Caki2 (cell line): ENCODE measurements at regions not wholly inside any gene's neighbourhood (a gene's known extent, or its start where the extent isn't known, plus 50 kb on each side); places are given as distances from the start of the nearest gene placed in this dataset.
A peak's percentile ranks its signal among the peaks of the same experiment; 100 is the strongest.

Experiments
- DNase-seq: peaks from one replicate; pipeline ENCODE4 v3.0.0-alpha.2; 2015; ENCODE audit warnings: low read depth
- in situ Hi-C: cut with HindIII; loops from 2 replicates; pipeline ENCODE4 v1.10.0; 2016; ENCODE audit warnings: low sequenced_read_pairs, low pct_unique_long_range_greater_than_20kb, mixed read lengths

DNA sequence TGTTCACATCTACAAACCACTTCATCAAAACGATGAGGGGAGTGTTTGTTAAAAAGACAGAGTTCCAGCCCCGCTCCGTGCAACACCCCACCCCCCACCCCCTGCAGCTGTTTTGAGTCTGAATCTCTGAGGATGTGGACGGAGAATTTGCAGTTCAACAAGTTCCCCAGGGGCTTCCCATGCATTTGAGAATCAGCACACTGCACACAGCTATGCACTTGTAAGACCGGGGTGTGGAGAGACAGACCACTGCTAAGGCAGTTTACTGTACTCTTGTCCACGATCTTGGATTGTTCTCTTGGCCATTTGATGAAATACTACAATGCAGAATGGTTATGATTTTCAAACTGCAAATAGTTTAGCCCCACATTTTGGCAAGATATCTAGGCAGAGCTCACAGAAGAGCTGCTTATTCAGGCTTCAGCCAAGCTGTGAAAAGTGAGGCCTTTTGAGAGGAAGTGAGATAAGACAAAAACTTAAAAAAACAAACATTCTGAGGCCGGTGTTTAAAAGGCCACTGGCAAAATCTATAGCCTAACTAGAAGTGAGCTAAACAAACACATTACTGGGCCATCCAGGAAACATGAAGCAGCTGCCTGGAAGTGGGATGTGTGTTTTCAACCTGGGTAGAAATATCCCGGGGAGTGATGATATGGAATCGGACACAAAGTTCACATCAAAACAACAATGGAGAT, 308.2 kb upstream of the ADAMTS9 start:
- in situ Hi-C loops = no loop called here

GRCh38 chr3:64993781-64994180, 306.0 kb upstream of the ADAMTS9 start:
- in situ Hi-C loops = no loop called here
- no peak for DNase-seq

More for the DNA sequence above, 308.2 kb upstream of the ADAMTS9 start:
- no peak for DNase-seq

DNA sequence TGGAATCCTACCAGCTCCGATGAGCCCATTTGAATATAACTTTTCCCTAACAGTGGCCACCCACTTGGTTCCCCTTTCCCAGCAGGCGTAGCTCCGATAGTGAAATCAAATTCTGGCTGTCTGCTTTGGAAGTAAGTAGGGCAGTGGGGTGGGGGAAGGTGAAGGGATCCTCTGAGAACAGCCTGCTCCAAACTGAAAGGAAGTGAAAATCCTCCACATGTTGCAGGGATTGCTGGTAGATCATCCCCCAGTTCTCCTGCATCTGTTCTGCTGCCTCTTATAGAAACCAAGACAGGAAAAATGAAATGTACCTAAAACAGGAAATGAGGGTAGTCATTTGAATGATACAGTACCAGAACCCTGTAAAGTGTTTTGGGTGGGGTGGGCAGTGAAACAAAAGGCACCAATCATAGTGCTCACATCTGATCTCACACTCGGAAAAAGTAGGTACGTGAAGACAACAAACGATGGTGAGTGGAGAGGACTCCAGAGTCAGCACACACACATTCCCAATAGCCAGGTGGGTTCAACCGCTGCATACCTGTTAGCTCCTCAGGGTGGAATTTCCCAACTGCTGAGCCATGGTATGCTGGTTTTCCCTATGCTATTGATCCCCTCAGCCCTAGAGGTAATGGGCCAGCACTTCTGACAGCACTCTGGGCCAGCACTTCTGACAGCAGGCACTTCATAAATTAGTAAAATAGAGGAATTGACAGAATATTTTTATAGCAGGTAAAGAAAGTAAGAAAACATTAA, 304.9 kb upstream of the ADAMTS9 start:
- in situ Hi-C loops = no loop called here
- DNase-seq = no peak

DNA sequence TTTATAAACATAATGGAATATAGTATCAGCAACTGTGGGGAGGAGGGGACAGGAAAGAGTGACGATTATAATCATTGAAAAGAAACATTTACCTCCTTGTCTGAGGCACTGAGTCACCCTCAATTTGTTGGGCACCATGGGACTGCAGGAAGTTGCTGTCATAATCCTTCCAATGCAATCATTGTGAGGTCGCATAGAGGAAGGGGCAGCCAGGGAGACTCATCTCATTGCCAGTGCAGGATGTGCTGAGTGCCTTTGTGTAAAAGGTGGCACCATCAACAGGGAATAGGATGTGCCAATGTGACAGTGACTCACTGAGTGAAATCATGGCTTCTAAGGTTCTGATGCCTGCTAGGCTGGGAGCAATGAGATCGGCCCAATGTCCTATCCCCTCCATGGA, 300.4 kb upstream of the ADAMTS9 start:
- peak; percentile 10 for DNase-seq
- in situ Hi-C loops = no loop called here

DNA sequence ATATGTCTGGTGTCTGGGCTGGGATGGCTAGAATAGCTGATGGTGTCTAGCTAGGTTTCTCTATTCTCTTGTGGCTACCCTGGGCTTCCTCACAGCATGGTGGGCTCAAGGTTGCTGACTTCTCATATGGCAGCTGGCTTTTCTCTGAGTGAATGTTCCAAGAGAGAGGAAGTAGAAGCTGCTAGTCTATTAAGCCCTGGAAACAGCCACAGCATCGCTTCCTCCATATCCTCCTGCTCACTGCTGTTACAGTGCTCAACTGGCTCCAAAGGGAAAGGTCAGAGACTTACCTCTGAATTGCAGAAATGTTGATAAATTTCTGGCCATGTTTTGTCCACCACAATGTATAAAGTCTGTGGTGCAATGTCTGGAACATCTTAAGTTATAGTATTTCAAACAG, 299.9 kb upstream of the ADAMTS9 start:
- no peak for DNase-seq
- in situ Hi-C loops = no loop called here

DNA sequence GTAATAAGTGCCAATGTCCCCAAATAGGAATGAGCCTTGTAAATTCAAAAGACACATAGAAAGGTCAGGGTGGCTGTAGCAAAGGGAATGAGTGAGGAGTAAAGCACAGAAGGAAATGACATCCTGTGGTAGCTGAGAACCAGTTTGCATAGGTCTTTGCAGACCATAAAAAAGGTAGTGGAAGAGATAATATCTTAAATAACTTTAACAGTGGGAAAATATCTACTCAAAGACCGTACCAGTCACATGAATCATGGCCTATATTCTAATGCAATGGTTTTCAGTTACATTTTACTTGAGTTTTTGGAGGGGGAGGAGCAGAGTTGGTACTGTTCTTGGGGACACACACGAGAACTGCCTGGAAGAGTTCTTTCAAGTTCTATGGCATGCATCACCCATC, 297.3 kb upstream of the ADAMTS9 start:
- no peak for DNase-seq
- in situ Hi-C loops = no loop called here

GRCh38 chr3:64983583-64984359, 296.0 kb upstream of the ADAMTS9 start:
- in situ Hi-C loops = no loop called here
- DNase-seq = no peak

DNA sequence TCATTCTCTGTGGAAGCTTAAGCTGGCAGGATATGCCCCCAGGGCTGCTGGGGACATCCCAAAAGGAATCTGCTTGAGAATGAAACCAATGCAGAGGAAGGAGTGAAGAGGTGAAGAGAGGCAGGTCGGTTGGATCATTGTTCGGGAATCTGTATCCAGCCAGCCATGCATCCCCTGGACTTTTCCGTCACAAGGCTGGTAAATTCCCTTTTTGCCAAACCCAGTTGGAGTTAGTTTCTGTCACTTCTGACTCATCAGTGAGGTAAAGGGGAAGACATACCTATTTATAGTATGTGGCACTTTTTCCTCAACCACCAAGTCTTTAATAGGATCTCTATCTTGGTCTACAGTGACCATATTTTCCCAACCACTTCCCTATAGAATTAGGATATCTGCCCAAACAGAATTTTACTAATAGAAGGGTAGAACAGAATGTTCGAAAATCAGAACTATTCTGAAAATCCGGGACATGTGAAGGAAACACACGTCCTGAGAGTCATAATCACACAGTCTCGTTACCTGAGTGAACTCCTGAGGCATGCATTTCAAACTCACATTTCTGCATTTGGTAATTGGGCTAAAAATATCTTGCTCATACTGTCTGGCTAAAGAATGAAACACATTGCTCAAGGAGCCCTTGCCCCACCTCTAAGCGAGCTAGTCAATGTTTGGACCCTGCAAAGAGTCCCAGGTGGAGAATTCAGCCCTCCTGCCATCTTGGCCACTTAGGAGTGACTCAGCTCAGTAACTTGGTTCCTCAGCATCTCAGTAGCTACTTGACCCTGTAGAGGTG, 289.7 kb upstream of the ADAMTS9 start:
- peak; percentile 75 for DNase-seq
- in situ Hi-C loops = no loop called here

GRCh38 chr3:64976456-64976855, 288.7 kb upstream of the ADAMTS9 start:
- no peak for DNase-seq
- in situ Hi-C loops = no loop called here

GRCh38 chr3:64975147-64975546, 287.3 kb upstream of the ADAMTS9 start:
- in situ Hi-C loops = no loop called here
- no peak for DNase-seq

DNA sequence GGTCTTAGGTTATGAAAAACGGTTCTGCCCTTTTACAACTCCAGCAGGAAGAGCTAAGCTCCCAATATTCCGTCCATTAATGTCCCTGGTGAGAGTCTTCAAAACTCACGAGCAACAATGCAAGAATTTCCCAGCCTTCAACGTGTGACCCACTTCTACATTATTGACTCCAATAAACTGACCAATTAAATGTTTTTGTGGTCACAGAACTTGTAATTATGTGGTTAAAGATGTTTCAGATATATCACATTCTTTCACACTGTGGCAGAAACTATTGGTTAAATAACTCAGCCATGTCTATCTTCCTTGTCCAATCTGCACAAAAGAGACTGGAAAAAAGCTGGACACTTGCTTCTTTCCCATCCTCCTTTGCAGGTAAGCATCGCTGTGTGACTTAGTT, 286.6 kb upstream of the ADAMTS9 start:
- DNase-seq = no peak
- in situ Hi-C loops = no loop called here

- in situ Hi-C loops = no loop called here
- DNase-seq = no peak
Measured at GRCh38 chr3:64972793-64973192, 285.0 kb upstream of the ADAMTS9 start.

- in situ Hi-C loops = no loop called here
Measured at GRCh38 chr3:64971602-64972001, 283.8 kb upstream of the ADAMTS9 start.

GRCh38 chr3:64970634-64971033, 282.8 kb upstream of the ADAMTS9 start:
- no peak for DNase-seq
- in situ Hi-C loops = no loop called here

More at GRCh38 chr3:64971602-64972001, 283.8 kb upstream of the ADAMTS9 start:
- no peak for DNase-seq

GRCh38 chr3:64961301-64961700, 273.5 kb upstream of the ADAMTS9 start:
- DNase-seq = no peak
- in situ Hi-C loops = no loop called here

- in situ Hi-C loops = no loop called here
- no peak for DNase-seq
Measured at GRCh38 chr3:64958199-64958843, 270.5 kb upstream of the ADAMTS9 start.

DNA sequence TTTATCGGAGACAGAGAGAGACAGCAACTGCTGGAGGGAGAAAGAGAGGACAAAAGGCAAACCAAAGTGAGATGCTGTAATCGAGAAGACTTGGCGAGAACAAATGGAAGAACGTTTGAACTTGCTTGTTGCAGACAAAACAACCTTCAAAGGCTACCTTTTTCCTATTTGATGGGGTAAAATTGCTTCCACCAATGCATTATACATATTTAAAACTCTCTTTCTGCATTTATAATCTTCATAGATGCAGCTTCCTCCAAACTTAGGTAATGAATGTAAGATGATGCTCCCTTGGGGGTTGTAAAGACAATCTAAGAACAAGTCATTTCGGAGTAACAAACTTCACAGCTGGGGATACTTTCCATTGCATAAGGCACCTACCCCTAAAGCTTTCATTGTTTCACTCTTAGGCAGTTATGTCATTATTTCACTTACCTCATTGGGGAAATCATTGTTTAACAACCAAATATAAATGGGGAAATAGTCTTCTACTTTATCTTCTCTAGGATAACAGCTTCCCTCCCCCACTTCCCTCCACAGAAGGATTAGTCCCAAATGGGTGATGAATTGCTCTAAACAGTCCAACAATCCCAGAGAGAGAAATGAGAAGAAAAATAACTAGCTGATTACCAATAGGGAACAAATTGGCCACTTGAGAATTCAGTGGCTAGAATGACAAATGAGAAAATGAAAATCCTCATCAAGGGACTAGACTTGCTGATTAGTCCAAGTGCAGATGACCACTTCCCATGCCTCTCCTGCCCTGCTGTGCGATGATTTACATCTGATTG, 269.8 kb upstream of the ADAMTS9 start:
- in situ Hi-C loops = no loop called here
- no peak for DNase-seq
